ENCODE measurements at regions not wholly inside any gene's neighbourhood (a gene's known extent, or its start where the extent isn't known, plus 50 kb on each side); places are given as distances from the start of the nearest gene placed in this dataset.

DNA sequence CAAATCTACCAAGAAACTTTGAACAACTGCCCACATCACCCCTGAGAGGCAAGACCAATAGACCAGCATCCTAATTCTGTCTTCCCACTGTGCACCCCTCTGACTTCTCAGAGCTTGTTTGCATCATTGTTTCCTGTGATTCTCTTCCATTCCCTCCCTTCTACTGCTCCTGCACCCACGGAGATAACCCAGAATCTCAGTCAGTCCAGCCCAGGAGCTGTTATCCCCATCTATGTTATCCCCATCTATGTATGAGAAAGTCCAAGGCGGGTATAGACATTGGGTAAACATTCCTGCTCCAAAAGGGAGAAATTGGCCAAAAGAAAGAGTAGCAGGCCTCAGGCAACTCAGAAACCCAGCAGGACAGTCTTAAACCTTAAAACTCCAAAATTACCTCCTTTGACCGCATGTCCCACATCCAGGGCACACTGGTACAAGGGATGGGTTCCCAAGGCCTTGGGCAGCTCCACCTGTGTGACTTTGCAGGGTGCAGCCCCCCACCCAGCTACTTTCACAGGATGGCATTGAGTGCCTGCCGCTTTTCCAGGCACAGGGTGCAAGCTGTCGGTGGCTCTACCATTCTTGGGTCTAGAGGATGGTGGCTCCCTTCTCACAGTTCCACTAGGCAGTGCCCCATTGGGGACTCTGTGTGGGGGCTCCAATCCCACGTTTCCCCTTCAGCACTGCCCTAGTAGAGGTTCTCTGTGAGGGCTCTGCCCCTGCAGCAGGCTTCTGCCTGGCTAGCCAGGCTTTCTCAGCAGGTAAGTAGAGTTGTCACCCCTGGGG, 414.8 kb downstream of the NPHP4 start:
- TF ChIP-seq, protein P1, sequence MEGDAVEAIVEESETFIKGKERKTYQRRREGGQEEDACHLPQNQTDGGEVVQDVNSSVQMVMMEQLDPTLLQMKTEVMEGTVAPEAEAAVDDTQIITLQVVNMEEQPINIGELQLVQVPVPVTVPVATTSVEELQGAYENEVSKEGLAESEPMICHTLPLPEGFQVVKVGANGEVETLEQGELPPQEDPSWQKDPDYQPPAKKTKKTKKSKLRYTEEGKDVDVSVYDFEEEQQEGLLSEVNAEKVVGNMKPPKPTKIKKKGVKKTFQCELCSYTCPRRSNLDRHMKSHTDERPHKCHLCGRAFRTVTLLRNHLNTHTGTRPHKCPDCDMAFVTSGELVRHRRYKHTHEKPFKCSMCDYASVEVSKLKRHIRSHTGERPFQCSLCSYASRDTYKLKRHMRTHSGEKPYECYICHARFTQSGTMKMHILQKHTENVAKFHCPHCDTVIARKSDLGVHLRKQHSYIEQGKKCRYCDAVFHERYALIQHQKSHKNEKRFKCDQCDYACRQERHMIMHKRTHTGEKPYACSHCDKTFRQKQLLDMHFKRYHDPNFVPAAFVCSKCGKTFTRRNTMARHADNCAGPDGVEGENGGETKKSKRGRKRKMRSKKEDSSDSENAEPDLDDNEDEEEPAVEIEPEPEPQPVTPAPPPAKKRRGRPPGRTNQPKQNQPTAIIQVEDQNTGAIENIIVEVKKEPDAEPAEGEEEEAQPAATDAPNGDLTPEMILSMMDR (IDR thresholded peaks at IDR 0.05; ENCODE audit: low read depth, low read length, missing input control): no peak
- TF ChIP-seq REST (IDR thresholded peaks at IDR 0.05): no peak
- no peak for TF ChIP-seq JUND (IDR thresholded peaks at IDR 0.05)
- no peak for TF ChIP-seq RXRA (IDR thresholded peaks at IDR 0.05)
- no peak for TF ChIP-seq EGR1 (IDR thresholded peaks at IDR 0.05; ENCODE audit: low read depth in 2 of 2)
